GM23338 (cell line): ENCODE measurements at regions not wholly inside any gene's neighbourhood (a gene's known extent, or its start where the extent isn't known, plus 50 kb on each side); places are given as distances from the start of the nearest gene placed in this dataset.

Experiments
- CREB1 ChIP-seq: fragments of 250-450 bp; sonication (Bioruptor Pico); IDR thresholded peaks from 2 replicates; pipeline ENCODE4 v1.5.0; 2020; ENCODE audit warnings: low read depth, mild to moderate bottlenecking, moderate library complexity
- EZH2 ChIP-seq: fragments of 200-600 bp; sonication (generic); IDR thresholded peaks from one replicate; pipeline ENCODE4 v1.8.0; 2017; ENCODE audit warnings: antibody characterized with exemption, mild to moderate bottlenecking, low read depth; ENCODE audit not compliant: unreplicated experiment
- POLR2AphosphoS5 ChIP-seq: IDR thresholded peaks from 2 replicates; pipeline ENCODE4 v1.6.1; 2016; ENCODE audit warnings: antibody characterized with exemption, low read depth

- TF ChIP-seq CREB1 (CRISPR knock-in tag) (no peak), EZH2 (no peak), POLR2AphosphoS5 (no peak)
These were observed 52.6 kb upstream of the ADAMTSL1 start for GRCh38 chr9:18421391-18421790.
